ENCODE measurements at regions not wholly inside any gene's neighbourhood (a gene's known extent, or its start where the extent isn't known, plus 50 kb on each side); places are given as distances from the start of the nearest gene placed in this dataset.
"Not testable (repeated sequence)": the region's sequence is repeated elsewhere in the genome, so short reads cannot be mapped to it uniquely, and the experiment has no call there.

- intact Hi-C loops (cut with micrococcal nuclease) = no loop called here
- Mint-ChIP-seq H3K27ac (no peak overlapping the region), H3K36me3 (ENCODE audit: low read depth) (no peaks in the 10 kb centered on the region)
Observed at GRCh38 chr7:49660976-49661375, 112.5 kb upstream of the VWC2 start.

GRCh38 chr7:49665963-49666362 lies 107.5 kb upstream of the VWC2 start:
- H3K9me3 Mint-ChIP-seq; intact Hi-C loops (cut with micrococcal nuclease); H3K4me3 Mint-ChIP-seq (ENCODE audit: low read depth); H3K27ac Mint-ChIP-seq; H3K36me3 Mint-ChIP-seq (ENCODE audit: low read depth); H3K4me1 Mint-ChIP-seq (ENCODE audit: low read depth); H3K27me3 Mint-ChIP-seq (ENCODE audit: low read depth); DNase-seq (ENCODE audit: low spot score): not testable (repeated sequence)

More at GRCh38 chr7:49660976-49661375, 112.5 kb upstream of the VWC2 start:
- H3K4me3 Mint-ChIP-seq (ENCODE audit: low read depth) = no peak overlapping the region
- DNase-seq (ENCODE audit: low spot score) = no peak
- H3K27me3 Mint-ChIP-seq (ENCODE audit: low read depth) = no peaks in the 10 kb centered on the region
- H3K9me3 Mint-ChIP-seq = no peaks in the 10 kb centered on the region
- H3K4me1 Mint-ChIP-seq (ENCODE audit: low read depth) = no peaks in the 10 kb centered on the region

- DNase-seq (ENCODE audit: low spot score) = no peak
- no peaks in the 10 kb centered on the region for H3K36me3 Mint-ChIP-seq (ENCODE audit: low read depth)
- no peak overlapping the region for H3K27ac Mint-ChIP-seq
- H3K4me1 Mint-ChIP-seq (ENCODE audit: low read depth) = no peaks in the 10 kb centered on the region
- no peaks in the 10 kb centered on the region for H3K27me3 Mint-ChIP-seq (ENCODE audit: low read depth)
- H3K4me3 Mint-ChIP-seq (ENCODE audit: low read depth) = no peak overlapping the region
- no peaks in the 10 kb centered on the region for H3K9me3 Mint-ChIP-seq
- intact Hi-C loops (cut with micrococcal nuclease) = no loop called here
Observed at GRCh38 chr7:49666764-49667163, 106.7 kb upstream of the VWC2 start.

- H3K36me3 Mint-ChIP-seq (ENCODE audit: low read depth) = no peaks in the 10 kb centered on the region
- no peaks in the 10 kb centered on the region for H3K9me3 Mint-ChIP-seq
- no peak for DNase-seq (ENCODE audit: low spot score)
- no peak overlapping the region for H3K27ac Mint-ChIP-seq
- intact Hi-C loops (cut with micrococcal nuclease) = no loop called here
- no peaks in the 10 kb centered on the region for H3K27me3 Mint-ChIP-seq (ENCODE audit: low read depth)
- H3K4me1 Mint-ChIP-seq (ENCODE audit: low read depth) = no peaks in the 10 kb centered on the region
- H3K4me3 Mint-ChIP-seq (ENCODE audit: low read depth) = no peak overlapping the region
Observed at GRCh38 chr7:49669285-49669684, 104.2 kb upstream of the VWC2 start.

GRCh38 chr7:49669692-49670260 lies 103.7 kb upstream of the VWC2 start:
- Mint-ChIP-seq H3K9me3 (no peaks in the 10 kb centered on the region), H3K27ac (no peak overlapping the region), H3K27me3 (ENCODE audit: low read depth) (no peaks in the 10 kb centered on the region), H3K4me1 (ENCODE audit: low read depth) (no peaks in the 10 kb centered on the region), H3K4me3 (ENCODE audit: low read depth) (no peak overlapping the region), H3K36me3 (ENCODE audit: low read depth) (no peaks in the 10 kb centered on the region)
- DNase-seq (ENCODE audit: low spot score) = no peak
- intact Hi-C loops (cut with micrococcal nuclease) = no loop called here

- Mint-ChIP-seq H3K27ac (no peak overlapping the region), H3K9me3 (no peaks in the 10 kb centered on the region)
- intact Hi-C loops (cut with micrococcal nuclease) = no loop called here
Observed at GRCh38 chr7:49670991-49671390, 102.4 kb upstream of the VWC2 start.

GRCh38 chr7:49692516-49692915 lies 80.9 kb upstream of the VWC2 start:
- H3K27me3 Mint-ChIP-seq (ENCODE audit: low read depth) = no peaks in the 10 kb centered on the region
- no peaks in the 10 kb centered on the region for H3K36me3 Mint-ChIP-seq (ENCODE audit: low read depth)
- no peak overlapping the region for H3K4me3 Mint-ChIP-seq (ENCODE audit: low read depth)
- no peaks in the 10 kb centered on the region for H3K4me1 Mint-ChIP-seq (ENCODE audit: low read depth)
- intact Hi-C loops (cut with micrococcal nuclease) = no loop called here
- no peak overlapping the region for H3K27ac Mint-ChIP-seq
- no peak for DNase-seq (ENCODE audit: low spot score)
- H3K9me3 Mint-ChIP-seq = no peaks in the 10 kb centered on the region

More at GRCh38 chr7:49670991-49671390, 102.4 kb upstream of the VWC2 start:
- DNase-seq (ENCODE audit: low spot score) = no peak
- Mint-ChIP-seq H3K27me3 (ENCODE audit: low read depth) (no peaks in the 10 kb centered on the region), H3K4me1 (ENCODE audit: low read depth) (no peaks in the 10 kb centered on the region), H3K4me3 (ENCODE audit: low read depth) (no peak overlapping the region), H3K36me3 (ENCODE audit: low read depth) (no peaks in the 10 kb centered on the region)

GRCh38 chr7:49695971-49696370 lies 77.5 kb upstream of the VWC2 start:
- no peak for DNase-seq (ENCODE audit: low spot score)
- H3K27ac Mint-ChIP-seq = no peak overlapping the region
- H3K4me1 Mint-ChIP-seq (ENCODE audit: low read depth) = no peaks in the 10 kb centered on the region
- intact Hi-C loops (cut with micrococcal nuclease) = no loop called here
- no peaks in the 10 kb centered on the region for H3K36me3 Mint-ChIP-seq (ENCODE audit: low read depth)
- H3K9me3 Mint-ChIP-seq = no peaks in the 10 kb centered on the region
- no peaks in the 10 kb centered on the region for H3K27me3 Mint-ChIP-seq (ENCODE audit: low read depth)
- no peak overlapping the region for H3K4me3 Mint-ChIP-seq (ENCODE audit: low read depth)

GRCh38 chr7:49700841-49701240 lies 72.6 kb upstream of the VWC2 start:
- Mint-ChIP-seq H3K36me3 (ENCODE audit: low read depth) (no peaks in the 10 kb centered on the region), H3K4me3 (ENCODE audit: low read depth) (no peak overlapping the region), H3K27me3 (ENCODE audit: low read depth) (no peaks in the 10 kb centered on the region), H3K4me1 (ENCODE audit: low read depth) (no peaks in the 10 kb centered on the region), H3K27ac (no peak overlapping the region), H3K9me3 (no peaks in the 10 kb centered on the region)
- intact Hi-C loops (cut with micrococcal nuclease) = no loop called here
- no peak for DNase-seq (ENCODE audit: low spot score)

- no peaks in the 10 kb centered on the region for H3K27me3 Mint-ChIP-seq (ENCODE audit: low read depth)
- no peak overlapping the region for H3K27ac Mint-ChIP-seq
Observed at GRCh38 chr7:49702099-49702498, 71.3 kb upstream of the VWC2 start.

GRCh38 chr7:49703337-49703736 lies 70.1 kb upstream of the VWC2 start:
- no peak for DNase-seq (ENCODE audit: low spot score)
- no peak overlapping the region for H3K27ac Mint-ChIP-seq
- no peaks in the 10 kb centered on the region for H3K9me3 Mint-ChIP-seq
- intact Hi-C loops (cut with micrococcal nuclease) = no loop called here
- H3K4me1 Mint-ChIP-seq (ENCODE audit: low read depth) = no peaks in the 10 kb centered on the region
- no peaks in the 10 kb centered on the region for H3K36me3 Mint-ChIP-seq (ENCODE audit: low read depth)
- no peak overlapping the region for H3K4me3 Mint-ChIP-seq (ENCODE audit: low read depth)
- no peaks in the 10 kb centered on the region for H3K27me3 Mint-ChIP-seq (ENCODE audit: low read depth)

More at GRCh38 chr7:49702099-49702498, 71.3 kb upstream of the VWC2 start:
- no peak for DNase-seq (ENCODE audit: low spot score)
- no peak overlapping the region for H3K4me3 Mint-ChIP-seq (ENCODE audit: low read depth)
- no peaks in the 10 kb centered on the region for H3K36me3 Mint-ChIP-seq (ENCODE audit: low read depth)
- no peaks in the 10 kb centered on the region for H3K4me1 Mint-ChIP-seq (ENCODE audit: low read depth)
- intact Hi-C loops (cut with micrococcal nuclease) = no loop called here
- no peaks in the 10 kb centered on the region for H3K9me3 Mint-ChIP-seq

GRCh38 chr7:49703881-49704280 lies 69.6 kb upstream of the VWC2 start:
- H3K9me3 Mint-ChIP-seq = no peaks in the 10 kb centered on the region
- no peaks in the 10 kb centered on the region for H3K27me3 Mint-ChIP-seq (ENCODE audit: low read depth)
- H3K4me3 Mint-ChIP-seq (ENCODE audit: low read depth) = no peak overlapping the region
- H3K36me3 Mint-ChIP-seq (ENCODE audit: low read depth) = no peaks in the 10 kb centered on the region
- no peaks in the 10 kb centered on the region for H3K4me1 Mint-ChIP-seq (ENCODE audit: low read depth)
- DNase-seq (ENCODE audit: low spot score) = no peak
- intact Hi-C loops (cut with micrococcal nuclease) = no loop called here
- H3K27ac Mint-ChIP-seq = no peak overlapping the region

- Mint-ChIP-seq H3K36me3 (ENCODE audit: low read depth) (no peaks in the 10 kb centered on the region), H3K9me3 (no peaks in the 10 kb centered on the region), H3K4me3 (ENCODE audit: low read depth) (no peak overlapping the region), H3K27me3 (ENCODE audit: low read depth) (no peaks in the 10 kb centered on the region), H3K27ac (no peak overlapping the region), H3K4me1 (ENCODE audit: low read depth) (no peaks in the 10 kb centered on the region)
- intact Hi-C loops (cut with micrococcal nuclease) = no loop called here
- DNase-seq (ENCODE audit: low spot score) = no peak
Observed at GRCh38 chr7:49706106-49706505, 67.3 kb upstream of the VWC2 start.

GRCh38 chr7:49707891-49708290 lies 65.5 kb upstream of the VWC2 start:
- Mint-ChIP-seq H3K9me3 (no peaks in the 10 kb centered on the region), H3K27ac (no peak overlapping the region), H3K27me3 (ENCODE audit: low read depth) (no peaks in the 10 kb centered on the region), H3K4me1 (ENCODE audit: low read depth) (no peaks in the 10 kb centered on the region), H3K36me3 (ENCODE audit: low read depth) (no peaks in the 10 kb centered on the region), H3K4me3 (ENCODE audit: low read depth) (no peak overlapping the region)
- DNase-seq (ENCODE audit: low spot score) = no peak
- intact Hi-C loops (cut with micrococcal nuclease) = no loop called here
